C4-2B (cell line): ENCODE measurements at regions not wholly inside any gene's neighbourhood (a gene's known extent, or its start where the extent isn't known, plus 50 kb on each side); places are given as distances from the start of the nearest gene placed in this dataset.

Source experiments
- H3K27ac ChIP-seq: fragments of 450-650 bp; 2 replicates; pipeline ENCODE4 v1.5.1; 2017
- CTCF ChIP-seq: fragments of 450-650 bp; conservative IDR thresholded peaks from 2 replicates; pipeline ENCODE4 v1.5.1; 2017; ENCODE audit warnings: mild to moderate bottlenecking
- ZFX ChIP-seq: fragments of 450-650 bp; IDR thresholded peaks from 2 replicates; pipeline ENCODE4 v1.6.1; 2017

DNA sequence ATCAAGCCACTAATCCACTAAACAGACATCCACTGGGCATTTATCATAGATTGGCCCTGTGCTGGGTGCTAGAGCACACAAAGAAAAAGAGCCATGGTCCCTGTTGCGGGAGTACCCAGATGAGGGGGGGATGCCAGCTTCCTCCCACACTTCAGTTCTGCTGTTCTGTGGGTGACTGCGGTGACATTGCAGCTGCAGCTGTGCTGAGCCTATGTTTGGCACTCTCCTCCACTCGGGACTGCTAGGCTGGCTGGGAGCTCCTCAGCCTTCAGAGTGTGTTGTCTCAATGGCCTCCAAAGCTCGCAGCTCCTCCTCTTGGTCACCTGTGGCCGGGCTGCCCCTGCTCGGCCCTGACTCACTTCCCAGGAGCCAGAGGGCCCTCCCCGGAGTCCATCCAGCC is 173.2 kb downstream of the CLCN4 start:
- H3K27ac ChIP-seq: no peak overlapping the region
- TF ChIP-seq ZFX (no peak), CTCF (no peak)

DNA sequence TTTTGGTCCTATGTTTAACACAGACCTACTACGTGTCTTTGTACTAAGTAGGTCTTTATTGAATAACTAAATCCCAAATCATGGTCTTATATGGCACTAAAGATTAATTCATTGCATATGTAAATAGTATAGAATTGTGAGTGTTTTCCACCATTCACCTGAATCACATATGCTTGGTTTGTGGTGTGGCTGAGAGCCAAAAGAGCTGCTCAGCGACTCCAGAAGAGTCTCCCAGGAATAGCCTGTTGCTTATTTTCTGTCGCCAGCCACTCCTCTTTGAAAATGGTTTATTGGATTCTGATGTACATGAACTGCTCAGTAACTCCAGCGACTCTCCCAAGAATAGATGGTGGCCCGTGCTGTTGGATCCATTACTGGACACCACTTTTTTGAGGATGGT is 184.5 kb downstream of the CLCN4 start:
- no peak overlapping the region for H3K27ac ChIP-seq
- TF ChIP-seq CTCF (no peak), ZFX (no peak)

GRCh38 chrX:10350221-10350620 is 193.4 kb downstream of the CLCN4 start:
- no peak for TF ChIP-seq ZFX
- no peak for TF ChIP-seq CTCF
- H3K27ac ChIP-seq: no peak overlapping the region

- H3K27ac ChIP-seq: no peak overlapping the region
- TF ChIP-seq CTCF: no peak
- no peak for TF ChIP-seq ZFX
Measured at GRCh38 chrX:10350981-10351380, 194.2 kb downstream of the CLCN4 start.

DNA sequence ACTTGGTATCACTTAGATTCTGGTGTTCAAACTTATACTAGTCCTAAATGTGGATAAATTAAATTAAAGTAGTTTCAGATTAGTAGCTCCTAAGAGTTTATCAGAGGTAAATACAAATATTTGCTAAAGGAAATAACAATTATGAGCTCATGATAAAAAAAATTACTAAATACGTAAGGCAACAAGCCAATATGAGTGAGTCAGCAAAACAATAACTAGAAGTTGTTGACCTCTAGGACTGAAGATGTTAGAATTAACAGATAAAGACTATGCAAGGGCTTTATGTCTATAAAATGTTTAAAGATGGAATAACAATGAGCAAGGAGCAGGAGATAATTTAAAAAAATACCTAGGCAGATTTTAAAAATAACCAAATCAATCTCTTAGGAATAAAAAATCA is 195.8 kb downstream of the CLCN4 start:
- H3K27ac ChIP-seq: no peak overlapping the region
- TF ChIP-seq ZFX (no peak), CTCF (no peak)

- TF ChIP-seq CTCF (no peak), ZFX (no peak)
- no peak overlapping the region for H3K27ac ChIP-seq
Measured at GRCh38 chrX:10356979-10357378, 200.2 kb downstream of the CLCN4 start.

DNA sequence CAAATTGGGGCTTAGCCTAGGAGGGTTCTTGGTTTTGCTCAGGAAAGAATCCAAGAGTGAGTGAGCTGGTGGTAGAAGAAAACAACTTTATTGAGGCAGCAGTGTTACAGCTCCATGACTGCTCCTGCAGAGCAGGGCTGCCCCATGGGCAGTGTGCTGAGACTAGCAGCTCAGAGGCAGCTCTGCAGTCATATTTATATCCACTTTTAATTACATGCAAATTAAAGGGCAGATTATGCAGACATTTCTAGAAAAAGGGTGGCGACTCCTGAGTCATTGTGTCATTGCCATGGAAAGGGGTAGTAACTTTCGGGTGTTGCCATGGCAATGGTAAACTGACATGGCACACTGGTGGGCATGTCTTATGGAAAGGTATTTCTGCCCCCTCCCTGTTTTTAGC is 202.2 kb downstream of the CLCN4 start:
- no peak overlapping the region for H3K27ac ChIP-seq
- TF ChIP-seq ZFX (no peak), CTCF (no peak)
